Tongue (tissue), 1 donor: ENCODE measurements at regions not wholly inside any gene's neighbourhood (a gene's known extent, or its start where the extent isn't known, plus 50 kb on each side); places are given as distances from the start of the nearest gene placed in this dataset.
"Not testable (repeated sequence)": the region's sequence is repeated elsewhere in the genome, so short reads cannot be mapped to it uniquely, and the experiment has no call there.

Experiments used
- DNase-seq: peaks from one replicate; pipeline ENCODE4 v3.0.0-alpha.2; 2015

GRCh38 chr18:30623401-30624065 is 419.0 kb downstream of the DSC3 start:
- no peak for DNase-seq

- DNase-seq: no peak
These were observed 419.9 kb downstream of the DSC3 start for GRCh38 chr18:30622635-30623034.

GRCh38 chr18:30622104-30622503 is 420.4 kb downstream of the DSC3 start:
- no peak for DNase-seq

- DNase-seq: no peak
These were observed 424.0 kb downstream of the DSC3 start for GRCh38 chr18:30618567-30618966.

GRCh38 chr18:30616414-30616813 is 426.1 kb downstream of the DSC3 start:
- DNase-seq: no peak

- DNase-seq: no peak
These were observed 429.1 kb downstream of the DSC3 start for GRCh38 chr18:30613467-30613801.

- DNase-seq: no peak
These were observed 441.0 kb downstream of the DSC3 start for GRCh38 chr18:30601541-30601940.

GRCh38 chr18:30597202-30597601 is 445.3 kb downstream of the DSC3 start:
- DNase-seq: no peak

- DNase-seq: no peak
These were observed 445.9 kb downstream of the DSC3 start for GRCh38 chr18:30596635-30597034.

- no peak for DNase-seq
These were observed 446.6 kb downstream of the DSC3 start for GRCh38 chr18:30595942-30596341.

GRCh38 chr18:30594911-30595310 is 447.6 kb downstream of the DSC3 start:
- not testable (repeated sequence) for DNase-seq

GRCh38 chr18:30591462-30591861 is 451.1 kb downstream of the DSC3 start:
- no peak for DNase-seq

GRCh38 chr18:30588673-30589164 is 453.8 kb downstream of the DSC3 start:
- DNase-seq: no peak

GRCh38 chr18:30583768-30584167 is 458.8 kb downstream of the DSC3 start:
- no peak for DNase-seq

GRCh38 chr18:30582078-30582477 is 460.5 kb downstream of the DSC3 start:
- no peak for DNase-seq

GRCh38 chr18:30578707-30579106 is 463.8 kb downstream of the DSC3 start:
- no peak for DNase-seq

GRCh38 chr18:30572214-30572613 is 470.3 kb downstream of the DSC3 start:
- no peak for DNase-seq

- DNase-seq: no peak
These were observed 474.2 kb downstream of the DSC3 start for GRCh38 chr18:30568333-30568732.

- no peak for DNase-seq
These were observed 475.7 kb downstream of the DSC3 start for GRCh38 chr18:30566877-30567276.

GRCh38 chr18:30562231-30562630 is 480.3 kb downstream of the DSC3 start:
- no peak for DNase-seq

- no peak for DNase-seq
These were observed 486.4 kb downstream of the DSC3 start for GRCh38 chr18:30556112-30556511.

- DNase-seq: no peak
These were observed 497.1 kb downstream of the DSC3 start for GRCh38 chr18:30545393-30545792.

GRCh38 chr18:30544141-30544540 is 498.4 kb downstream of the DSC3 start:
- no peak for DNase-seq

GRCh38 chr18:30533716-30534115 is 508.8 kb downstream of the DSC3 start:
- DNase-seq: no peak

- no peak for DNase-seq
These were observed 514.6 kb downstream of the DSC3 start for GRCh38 chr18:30527917-30528316.
